ENCODE measurements at regions not wholly inside any gene's neighbourhood (a gene's known extent, or its start where the extent isn't known, plus 50 kb on each side); places are given as distances from the start of the nearest gene placed in this dataset.

DNA sequence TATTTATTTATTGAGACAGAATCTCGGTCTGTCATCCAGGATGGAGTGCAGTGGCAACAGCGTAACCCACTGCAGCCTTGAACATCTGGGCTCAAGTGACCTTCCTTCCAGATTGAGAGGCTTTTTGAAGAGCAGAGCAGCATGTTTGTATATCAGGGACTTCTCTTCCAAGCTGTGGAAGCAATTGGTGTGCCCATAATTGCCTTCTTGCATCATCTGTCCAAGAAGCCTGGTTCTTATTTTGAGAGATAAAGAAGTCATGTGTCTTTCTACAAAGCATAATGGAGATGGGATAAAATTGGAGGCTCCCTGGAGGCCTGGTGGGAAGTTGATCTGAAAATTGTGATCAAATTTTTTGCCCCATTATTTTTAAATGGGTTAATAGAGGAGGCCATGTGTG lies 183.8 kb upstream of the MCTP2 start:
- TF ChIP-seq CTCF (IDR thresholded peaks at IDR 0.05 in 4 of 5, conservative IDR thresholded peaks at IDR 0.05 in 1 of 5): no peak
- TF ChIP-seq POLR2A (IDR thresholded peaks at IDR 0.05): no peak
- no peak overlapping the region for H3K4me3 ChIP-seq
- no peaks in the 10 kb centered on the region for H3K4me1 ChIP-seq
- in situ Hi-C loops (cut with MboI; ENCODE audit: low sequenced_read_pairs in 4 of 4): no loop called here
- intact Hi-C loops (cut with DNase I; ENCODE audit: low total_unique reads): no loop called here
- no peaks in the 10 kb centered on the region for H3K27me3 ChIP-seq
- H3K27ac ChIP-seq: no peak overlapping the region
- DNase-seq (no peak), ATAC-seq (no peak)
- no peaks in the 10 kb centered on the region for H3K36me3 ChIP-seq
- H3K9me3 ChIP-seq: no peaks in the 10 kb centered on the region

- H3K27me3 ChIP-seq: no peaks in the 10 kb centered on the region
- H3K36me3 ChIP-seq: no peaks in the 10 kb centered on the region
- no peaks in the 10 kb centered on the region for H3K9me3 ChIP-seq
- H3K4me3 ChIP-seq: no peak overlapping the region
- intact Hi-C loops (cut with DNase I; ENCODE audit: low total_unique reads): no loop called here
- TF ChIP-seq POLR2A (IDR thresholded peaks at IDR 0.05) (no peak), CTCF (IDR thresholded peaks at IDR 0.05 in 4 of 5, conservative IDR thresholded peaks at IDR 0.05 in 1 of 5) (no peak)
- in situ Hi-C loops (cut with MboI; ENCODE audit: low sequenced_read_pairs in 4 of 4): no loop called here
- DNase-seq: no peak
- H3K27ac ChIP-seq: no peak overlapping the region
- H3K4me1 ChIP-seq: no peaks in the 10 kb centered on the region
- no peak for ATAC-seq
Observed at GRCh38 chr15:94042180-94042928, 189.0 kb upstream of the MCTP2 start.

- no peak overlapping the region for H3K27ac ChIP-seq
- intact Hi-C loops (cut with DNase I; ENCODE audit: low total_unique reads): no loop called here
- no peaks in the 10 kb centered on the region for H3K9me3 ChIP-seq
- H3K4me1 ChIP-seq: no peaks in the 10 kb centered on the region
- no peak for TF ChIP-seq POLR2A (IDR thresholded peaks at IDR 0.05)
- TF ChIP-seq CTCF (IDR thresholded peaks at IDR 0.05 in 4 of 5, conservative IDR thresholded peaks at IDR 0.05 in 1 of 5): no peak
- no peak overlapping the region for H3K4me3 ChIP-seq
- in situ Hi-C loops (cut with MboI; ENCODE audit: low sequenced_read_pairs in 4 of 4): no loop called here
- H3K36me3 ChIP-seq: no peaks in the 10 kb centered on the region
- ATAC-seq (no peak), DNase-seq (no peak)
- no peaks in the 10 kb centered on the region for H3K27me3 ChIP-seq
Observed at GRCh38 chr15:94041746-94042145, 189.6 kb upstream of the MCTP2 start.

GRCh38 chr15:94040541-94041248 lies 190.7 kb upstream of the MCTP2 start:
- DNase-seq (no peak), ATAC-seq (no peak)
- H3K4me3 ChIP-seq: no peak overlapping the region
- H3K27me3 ChIP-seq: no peaks in the 10 kb centered on the region
- intact Hi-C loops (cut with DNase I; ENCODE audit: low total_unique reads): no loop called here
- H3K4me1 ChIP-seq: no peaks in the 10 kb centered on the region
- H3K36me3 ChIP-seq: no peaks in the 10 kb centered on the region
- in situ Hi-C loops (cut with MboI; ENCODE audit: low sequenced_read_pairs in 4 of 4): no loop called here
- H3K27ac ChIP-seq: no peak overlapping the region
- no peaks in the 10 kb centered on the region for H3K9me3 ChIP-seq
- TF ChIP-seq POLR2A (IDR thresholded peaks at IDR 0.05): no peak

DNA sequence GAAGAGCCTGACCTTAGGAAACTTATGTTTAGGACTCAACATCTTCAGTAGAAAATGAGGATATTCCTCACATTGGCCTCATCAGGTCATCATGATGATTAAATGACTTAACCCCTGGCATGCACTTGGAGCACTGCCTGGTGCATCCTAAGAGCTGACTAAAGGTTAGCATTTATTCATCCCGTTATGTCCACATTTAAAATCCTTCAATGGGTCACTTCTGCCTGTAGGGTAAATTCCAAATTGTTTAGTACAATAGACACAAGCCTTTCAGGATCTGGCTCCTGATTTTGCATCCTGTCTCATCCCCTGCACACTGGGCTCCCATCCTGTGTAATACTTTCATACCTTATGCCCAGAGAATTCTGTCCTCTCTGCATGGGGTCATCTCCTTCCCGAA lies 195.2 kb upstream of the MCTP2 start:
- in situ Hi-C loops (cut with MboI; ENCODE audit: low sequenced_read_pairs in 4 of 4) (no loop called here), intact Hi-C loops (cut with DNase I; ENCODE audit: low total_unique reads) (no loop called here)
- no peaks in the 10 kb centered on the region for H3K4me1 ChIP-seq
- no peaks in the 10 kb centered on the region for H3K9me3 ChIP-seq
- TF ChIP-seq CTCF (IDR thresholded peaks at IDR 0.05 in 4 of 5, conservative IDR thresholded peaks at IDR 0.05 in 1 of 5) (no peak), POLR2A (IDR thresholded peaks at IDR 0.05) (no peak)
- DNase-seq: no peak
- no peak overlapping the region for H3K4me3 ChIP-seq
- H3K27ac ChIP-seq: no peak overlapping the region
- no peaks in the 10 kb centered on the region for H3K27me3 ChIP-seq
- H3K36me3 ChIP-seq: no peaks in the 10 kb centered on the region
- ATAC-seq: no peak

Measured in gastrocnemius medialis (tissue), 4 donors.